ENCODE measurements at regions not wholly inside any gene's neighbourhood (a gene's known extent, or its start where the extent isn't known, plus 50 kb on each side); places are given as distances from the start of the nearest gene placed in this dataset.

DNA sequence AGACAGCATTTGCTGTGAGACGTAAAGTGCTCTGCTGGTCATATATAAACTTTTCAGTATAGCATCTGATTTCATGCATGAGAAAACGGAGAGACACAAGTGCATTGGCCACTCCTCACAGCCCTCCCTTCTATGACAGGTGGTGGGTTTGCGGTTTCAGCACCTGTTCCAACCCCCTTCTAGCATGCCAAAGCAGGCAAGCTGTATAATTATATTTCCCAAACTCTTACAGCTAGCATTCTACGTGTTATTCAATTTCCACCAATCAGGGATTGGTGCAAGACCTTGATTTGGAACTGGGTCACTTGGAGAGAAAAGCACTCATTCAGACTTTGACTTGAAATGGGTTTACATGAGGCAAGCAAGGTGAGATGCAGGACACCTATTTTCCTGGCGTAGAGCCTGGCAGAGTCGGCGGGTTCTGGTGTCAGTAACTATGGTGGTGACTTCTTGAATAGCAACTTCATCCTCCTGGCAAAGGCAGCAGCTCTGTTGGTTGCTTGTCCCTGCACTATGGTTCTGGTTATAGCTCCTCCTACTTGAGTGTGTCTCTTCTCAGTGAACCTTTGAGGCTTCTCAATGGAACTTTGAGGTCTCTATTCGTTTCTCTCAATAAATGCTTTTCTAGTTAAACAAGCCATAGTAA is 356.5 kb downstream of the TBL1XR1 start:
- ChIA-PET CTCF (ENCODE audit: low intra/inter-chr PET ratio, low total read pairs) (no interaction called here), POLR2A (no interaction called here)
- Histone ChIP-seq H3K9ac (ENCODE audit: insufficient read depth, low read depth, low read length) (no peak overlapping the region), H3K36me3 (replicated peaks in 1 of 2; ENCODE audit: control insufficient read depth in 1 of 2, insufficient read depth in 2 of 2, low read length in 2 of 2) (no peaks in the 10 kb centered on the region), H3K4me3 (replicated peaks in 1 of 3; ENCODE audit: insufficient read depth in 1 of 3, low read depth in 2 of 3, low read length in 3 of 3) (no peak overlapping the region), H3K9me3 (ENCODE audit: low read length) (no peaks in the 10 kb centered on the region), H2AFZ (ENCODE audit: low read length) (no peak overlapping the region), H3K27ac (ENCODE audit: extremely low read length, insufficient read depth, low read length) (no peak overlapping the region), H3K4me1 (ENCODE audit: insufficient read depth, low read length) (no peaks in the 10 kb centered on the region), H3K4me2 (ENCODE audit: low read depth, low read length) (no peak overlapping the region), H4K20me1 (ENCODE audit: insufficient read depth, low read length) (no peaks in the 10 kb centered on the region), H3K79me2 (ENCODE audit: insufficient read depth, low read length) (no peaks in the 10 kb centered on the region), H3K27me3 (ENCODE audit: control insufficient read depth in 1 of 2, insufficient read depth in 2 of 2, low read length in 2 of 2) (no peaks in the 10 kb centered on the region)
- TF ChIP-seq KDM4B (CRISPR knock-in tag; IDR thresholded peaks at IDR 0.05) (no peak), ZNF382 (CRISPR knock-in tag; IDR thresholded peaks at IDR 0.05; ENCODE audit: borderline replicate concordance) (no peak), JUN (CRISPR knock-in tag; IDR thresholded peaks at IDR 0.05) (no peak), FLYWCH1 (CRISPR knock-in tag; IDR thresholded peaks at IDR 0.05) (no peak), ZSCAN29 (CRISPR knock-in tag; conservative IDR thresholded peaks at IDR 0.05) (no peak), EP300 (IDR thresholded peaks at IDR 0.05; ENCODE audit: low read depth in 2 of 2, low read length in 2 of 2) (no peak), EP300 (CRISPR knock-in tag; IDR thresholded peaks at IDR 0.05; ENCODE audit: borderline replicate concordance) (no peak), MTA3 (CRISPR knock-in tag; IDR thresholded peaks at IDR 0.05) (no peak), ZNF484 (CRISPR knock-in tag; IDR thresholded peaks at IDR 0.05; ENCODE audit: borderline replicate concordance, low read depth) (no peak), ZNF17 (CRISPR knock-in tag; IDR thresholded peaks at IDR 0.05) (no peak)
- TF ChIP-seq, protein P1, sequence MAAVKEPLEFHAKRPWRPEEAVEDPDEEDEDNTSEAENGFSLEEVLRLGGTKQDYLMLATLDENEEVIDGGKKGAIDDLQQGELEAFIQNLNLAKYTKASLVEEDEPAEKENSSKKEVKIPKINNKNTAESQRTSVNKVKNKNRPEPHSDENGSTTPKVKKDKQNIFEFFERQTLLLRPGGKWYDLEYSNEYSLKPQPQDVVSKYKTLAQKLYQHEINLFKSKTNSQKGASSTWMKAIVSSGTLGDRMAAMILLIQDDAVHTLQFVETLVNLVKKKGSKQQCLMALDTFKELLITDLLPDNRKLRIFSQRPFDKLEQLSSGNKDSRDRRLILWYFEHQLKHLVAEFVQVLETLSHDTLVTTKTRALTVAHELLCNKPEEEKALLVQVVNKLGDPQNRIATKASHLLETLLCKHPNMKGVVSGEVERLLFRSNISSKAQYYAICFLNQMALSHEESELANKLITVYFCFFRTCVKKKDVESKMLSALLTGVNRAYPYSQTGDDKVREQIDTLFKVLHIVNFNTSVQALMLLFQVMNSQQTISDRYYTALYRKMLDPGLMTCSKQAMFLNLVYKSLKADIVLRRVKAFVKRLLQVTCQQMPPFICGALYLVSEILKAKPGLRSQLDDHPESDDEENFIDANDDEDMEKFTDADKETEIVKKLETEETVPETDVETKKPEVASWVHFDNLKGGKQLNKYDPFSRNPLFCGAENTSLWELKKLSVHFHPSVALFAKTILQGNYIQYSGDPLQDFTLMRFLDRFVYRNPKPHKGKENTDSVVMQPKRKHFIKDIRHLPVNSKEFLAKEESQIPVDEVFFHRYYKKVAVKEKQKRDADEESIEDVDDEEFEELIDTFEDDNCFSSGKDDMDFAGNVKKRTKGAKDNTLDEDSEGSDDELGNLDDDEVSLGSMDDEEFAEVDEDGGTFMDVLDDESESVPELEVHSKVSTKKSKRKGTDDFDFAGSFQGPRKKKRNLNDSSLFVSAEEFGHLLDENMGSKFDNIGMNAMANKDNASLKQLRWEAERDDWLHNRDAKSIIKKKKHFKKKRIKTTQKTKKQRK (IDR thresholded peaks at IDR 0.05; ENCODE audit: low read length), result no peak
- in situ Hi-C loops (cut with HindIII; ENCODE audit: extremely low pct_ligation_motif_present, low pct_unique_long_range_greater_than_20kb), result no loop called here
- WGBS (ENCODE audit: low lambda C conversion rate), result 16% methylated on average over 8 of the region's 8 CpGs
- no peak for FAIRE-seq
- no peak for ATAC-seq
- no TSS peak for BruUV-seq (replicated peaks)
- DNase-seq (ENCODE audit: low spot score), result no peak
- intact Hi-C loops (cut with micrococcal nuclease; ENCODE audit: unreplicated experiment), result no loop called here
